ENCODE measurements at regions not wholly inside any gene's neighbourhood (a gene's known extent, or its start where the extent isn't known, plus 50 kb on each side); places are given as distances from the start of the nearest gene placed in this dataset.

DNA sequence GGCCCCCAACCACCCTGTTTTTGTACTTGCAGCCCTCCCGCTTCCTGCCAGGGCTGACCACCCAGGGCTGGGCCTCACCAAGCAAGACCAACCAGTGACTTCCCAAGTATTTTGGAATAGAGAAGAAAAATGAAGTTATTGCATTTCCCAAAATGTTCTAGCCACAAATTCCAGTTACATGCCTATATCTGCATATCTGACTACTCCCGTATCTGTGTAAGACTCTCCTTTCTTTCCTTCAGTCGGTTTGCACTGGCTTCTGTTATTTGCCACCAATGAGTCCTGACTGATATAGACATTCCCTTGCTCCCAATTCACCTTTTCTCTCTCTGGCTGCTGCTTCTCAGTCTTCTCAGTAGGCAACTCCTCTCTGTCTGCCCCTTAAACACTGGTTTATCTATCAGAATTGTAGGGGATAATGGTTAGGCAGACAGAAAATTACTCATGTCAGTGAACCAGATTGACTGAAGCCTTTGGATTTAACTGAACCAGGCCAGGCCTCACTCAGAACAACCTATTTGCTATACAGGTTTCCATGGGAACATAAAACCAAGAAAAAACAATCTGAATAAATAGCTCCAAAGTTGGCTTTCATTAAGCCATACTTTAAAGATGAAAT, 85.3 kb downstream of the SPTSSA start:
- TF ChIP-seq, protein P1, sequence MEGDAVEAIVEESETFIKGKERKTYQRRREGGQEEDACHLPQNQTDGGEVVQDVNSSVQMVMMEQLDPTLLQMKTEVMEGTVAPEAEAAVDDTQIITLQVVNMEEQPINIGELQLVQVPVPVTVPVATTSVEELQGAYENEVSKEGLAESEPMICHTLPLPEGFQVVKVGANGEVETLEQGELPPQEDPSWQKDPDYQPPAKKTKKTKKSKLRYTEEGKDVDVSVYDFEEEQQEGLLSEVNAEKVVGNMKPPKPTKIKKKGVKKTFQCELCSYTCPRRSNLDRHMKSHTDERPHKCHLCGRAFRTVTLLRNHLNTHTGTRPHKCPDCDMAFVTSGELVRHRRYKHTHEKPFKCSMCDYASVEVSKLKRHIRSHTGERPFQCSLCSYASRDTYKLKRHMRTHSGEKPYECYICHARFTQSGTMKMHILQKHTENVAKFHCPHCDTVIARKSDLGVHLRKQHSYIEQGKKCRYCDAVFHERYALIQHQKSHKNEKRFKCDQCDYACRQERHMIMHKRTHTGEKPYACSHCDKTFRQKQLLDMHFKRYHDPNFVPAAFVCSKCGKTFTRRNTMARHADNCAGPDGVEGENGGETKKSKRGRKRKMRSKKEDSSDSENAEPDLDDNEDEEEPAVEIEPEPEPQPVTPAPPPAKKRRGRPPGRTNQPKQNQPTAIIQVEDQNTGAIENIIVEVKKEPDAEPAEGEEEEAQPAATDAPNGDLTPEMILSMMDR (IDR thresholded peaks at IDR 0.05), result no peak
- TF ChIP-seq POLR2A (IDR thresholded peaks at IDR 0.05), result no peak
